COLO668 (cell line): ENCODE measurements at regions not wholly inside any gene's neighbourhood (a gene's known extent, or its start where the extent isn't known, plus 50 kb on each side); places are given as distances from the start of the nearest gene placed in this dataset.

Experiments
- DNase-seq: peaks from one replicate; lab custom pipeline; 2025; ENCODE audit not compliant: unreplicated experiment; lab: John Stamatoyannopoulos, UW

- DNase-seq: no peak
Measured at GRCh38 chr22:47598864-47599263, 836.4 kb downstream of the TBC1D22A start.

- no peak for DNase-seq
Measured at GRCh38 chr22:47597041-47597440, 834.6 kb downstream of the TBC1D22A start.

- no peak for DNase-seq
Measured at GRCh38 chr22:47596176-47596690, 833.8 kb downstream of the TBC1D22A start.

GRCh38 chr22:47594836-47595521 is 832.5 kb downstream of the TBC1D22A start:
- DNase-seq: no peak

GRCh38 chr22:47593911-47594311 is 831.5 kb downstream of the TBC1D22A start:
- DNase-seq: no peak

GRCh38 chr22:47593291-47593690 is 830.8 kb downstream of the TBC1D22A start:
- DNase-seq: no peak

GRCh38 chr22:47592791-47593190 is 830.3 kb downstream of the TBC1D22A start:
- no peak for DNase-seq

GRCh38 chr22:47591709-47592108 is 829.3 kb downstream of the TBC1D22A start:
- DNase-seq: no peak

GRCh38 chr22:47591016-47591415 is 828.6 kb downstream of the TBC1D22A start:
- DNase-seq: no peak

- DNase-seq: no peak
Measured at GRCh38 chr22:47589271-47590250, 827.1 kb downstream of the TBC1D22A start.

GRCh38 chr22:47588578-47588960 is 826.1 kb downstream of the TBC1D22A start:
- DNase-seq: no peak

- peak; percentile 49 for DNase-seq
Measured at GRCh38 chr22:47587861-47588577, 825.6 kb downstream of the TBC1D22A start.

GRCh38 chr22:47587361-47587760 is 824.9 kb downstream of the TBC1D22A start:
- no peak for DNase-seq

GRCh38 chr22:47586946-47587345 is 824.5 kb downstream of the TBC1D22A start:
- DNase-seq: no peak

GRCh38 chr22:47586038-47586437 is 823.6 kb downstream of the TBC1D22A start:
- DNase-seq: peak; percentile 36

GRCh38 chr22:47583959-47584562 is 821.6 kb downstream of the TBC1D22A start:
- DNase-seq: no peak

- DNase-seq: no peak
Measured at GRCh38 chr22:47582067-47582466, 819.6 kb downstream of the TBC1D22A start.

- DNase-seq: no peak
Measured at GRCh38 chr22:47580121-47580520, 817.7 kb downstream of the TBC1D22A start.

- DNase-seq: no peak
Measured at GRCh38 chr22:47576908-47577307, 814.5 kb downstream of the TBC1D22A start.

GRCh38 chr22:47575291-47575690 is 812.8 kb downstream of the TBC1D22A start:
- peak; percentile 80 for DNase-seq

- DNase-seq: no peak
Measured at GRCh38 chr22:47574556-47574955, 812.1 kb downstream of the TBC1D22A start.
